Fibroblast of skin of left quadriceps (primary cell): ENCODE measurements at regions not wholly inside any gene's neighbourhood (a gene's known extent, or its start where the extent isn't known, plus 50 kb on each side); places are given as distances from the start of the nearest gene placed in this dataset.
"Not testable (repeated sequence)": the region's sequence is repeated elsewhere in the genome, so short reads cannot be mapped to it uniquely, and the experiment has no call there.

Experiments
- DNase-seq, 2 experiments: peaks; one replicate each; pipeline ENCODE4 v3.0.0-alpha.2; 2013; ENCODE audit warnings: low read depth in 2 of 2

DNA sequence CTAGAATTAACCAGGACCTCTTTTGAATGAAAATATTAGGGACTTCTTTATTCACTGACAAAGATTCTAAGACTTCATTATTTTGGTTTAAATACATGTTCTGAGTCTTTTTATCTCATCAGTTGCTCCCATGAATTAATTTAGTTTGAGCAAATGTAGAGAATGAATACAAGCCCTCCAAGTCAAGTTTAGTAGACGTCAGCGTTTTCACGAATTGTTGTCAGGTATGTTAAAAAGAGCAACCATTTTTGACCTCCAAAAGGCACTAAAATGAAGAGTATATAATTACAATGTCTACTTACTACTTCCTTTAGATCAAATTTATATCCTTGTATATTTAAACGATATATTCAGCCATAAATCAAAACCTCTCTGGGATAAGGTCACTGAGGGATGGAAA lies 809.3 kb upstream of the CDH6 start:
- no peak for DNase-seq

DNA sequence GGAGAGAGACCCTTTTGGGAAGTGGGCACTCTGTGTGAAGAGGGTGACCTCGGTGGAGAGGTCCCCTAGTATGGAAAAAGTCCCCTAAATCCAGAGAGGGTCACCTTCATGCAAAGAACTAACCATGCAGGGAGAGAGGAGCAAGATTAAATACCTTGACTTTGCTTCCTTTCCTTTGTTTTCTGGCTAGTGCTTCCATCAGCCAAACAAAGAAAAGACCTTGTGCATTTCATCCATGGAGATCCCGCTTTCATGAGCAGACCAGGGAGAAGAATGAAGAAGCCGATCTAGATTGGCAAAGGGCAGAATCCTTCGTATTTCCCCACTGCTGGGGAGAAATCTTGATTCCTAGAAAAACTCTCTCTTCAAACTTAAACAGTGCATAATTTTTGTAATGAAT lies 813.3 kb upstream of the CDH6 start:
- no peak for DNase-seq

DNA sequence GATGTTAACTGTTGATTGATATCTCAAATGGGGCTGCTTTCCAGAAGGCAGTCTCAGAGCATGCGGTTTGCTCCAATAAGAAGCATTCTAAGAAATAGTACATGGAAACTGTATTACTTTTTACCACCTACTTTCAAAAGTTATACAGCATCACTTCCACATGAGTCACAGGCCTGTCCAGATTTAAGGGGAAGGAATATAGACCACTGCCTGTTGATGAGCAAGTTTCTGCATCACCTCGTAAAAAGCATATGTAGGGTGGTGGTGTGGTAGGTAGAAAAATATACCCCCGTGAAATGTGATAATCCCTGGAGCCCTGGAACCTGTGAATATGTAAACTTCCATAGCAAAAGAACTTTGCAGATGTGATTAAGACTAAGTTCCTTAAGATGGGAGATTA lies 816.6 kb upstream of the CDH6 start:
- DNase-seq: no peak

DNA sequence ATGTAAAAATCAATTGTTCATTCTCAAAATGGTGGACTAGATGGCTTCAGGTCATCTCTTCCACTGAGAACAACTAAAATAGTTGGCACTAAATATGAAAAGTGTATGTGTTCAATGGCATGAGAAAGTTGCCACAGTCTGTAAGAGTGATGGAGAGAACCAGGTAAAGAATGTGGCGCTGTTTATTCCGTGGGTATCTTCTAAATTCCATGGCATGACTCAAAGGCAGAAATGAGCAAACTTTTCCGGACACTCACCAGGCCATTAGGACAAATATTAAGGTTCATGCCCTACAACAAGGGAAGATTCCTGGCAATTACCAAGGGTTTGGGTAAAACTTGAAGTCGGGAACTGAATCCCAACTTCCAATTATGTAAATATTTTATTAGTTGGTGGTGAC lies 825.4 kb upstream of the CDH6 start:
- no peak for DNase-seq

DNA sequence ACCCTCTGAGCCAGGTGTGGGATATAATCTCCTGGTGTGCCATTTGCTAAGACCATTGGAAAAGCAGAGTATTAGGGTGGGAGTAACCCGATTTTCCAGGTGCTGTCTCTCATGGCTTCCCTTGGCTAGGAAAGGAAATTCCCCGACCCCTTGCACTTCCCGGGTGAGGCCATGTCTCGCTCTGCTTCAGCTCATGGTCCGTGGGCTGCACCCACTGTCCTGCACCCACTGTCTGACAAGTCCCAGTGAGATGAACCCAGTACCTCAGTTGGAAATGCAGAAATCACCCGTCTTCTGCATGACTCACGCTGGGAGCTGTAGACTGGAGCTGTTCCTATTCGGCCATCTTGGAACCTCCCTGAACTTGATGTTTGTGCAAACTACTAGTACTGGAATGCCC lies 828.5 kb upstream of the CDH6 start:
- DNase-seq: not testable (repeated sequence)

DNA sequence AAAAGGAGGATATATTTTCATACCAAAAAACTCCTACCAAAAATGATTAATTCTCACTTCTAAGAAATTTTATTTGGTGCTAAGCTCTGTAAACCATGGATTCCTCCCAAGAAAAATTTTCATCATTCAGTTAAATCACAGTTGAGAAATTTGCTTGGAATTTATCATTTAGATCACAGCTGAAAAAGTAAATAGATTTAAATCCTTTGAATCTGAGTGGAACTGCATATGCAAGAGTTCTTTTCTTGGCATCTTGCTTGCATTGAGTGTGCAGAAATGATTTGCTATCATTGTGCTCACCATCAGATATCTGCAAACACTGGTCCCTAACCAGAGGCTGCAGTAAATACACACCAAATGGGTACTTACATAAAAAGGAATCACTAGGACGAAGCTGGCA lies 836.1 kb upstream of the CDH6 start:
- DNase-seq: no peak

DNA sequence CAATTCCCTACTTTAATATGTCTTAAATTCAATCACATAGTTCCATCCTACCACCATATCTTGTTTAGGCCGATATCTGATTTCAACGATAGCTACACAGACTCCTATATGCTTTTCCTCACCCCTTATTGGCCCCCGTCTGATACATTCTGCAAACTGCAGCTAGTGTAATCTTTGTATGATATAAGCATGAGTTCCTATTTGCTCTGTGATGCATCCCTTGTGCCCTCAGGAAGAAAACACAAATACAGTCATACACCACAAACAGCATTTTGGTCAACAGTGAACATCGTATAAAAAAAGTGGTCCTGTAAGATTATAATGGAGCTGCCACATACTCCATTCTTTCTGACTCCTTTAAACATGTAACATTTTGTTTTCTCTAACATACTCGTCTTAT lies 837.8 kb upstream of the CDH6 start:
- DNase-seq: no peak

DNA sequence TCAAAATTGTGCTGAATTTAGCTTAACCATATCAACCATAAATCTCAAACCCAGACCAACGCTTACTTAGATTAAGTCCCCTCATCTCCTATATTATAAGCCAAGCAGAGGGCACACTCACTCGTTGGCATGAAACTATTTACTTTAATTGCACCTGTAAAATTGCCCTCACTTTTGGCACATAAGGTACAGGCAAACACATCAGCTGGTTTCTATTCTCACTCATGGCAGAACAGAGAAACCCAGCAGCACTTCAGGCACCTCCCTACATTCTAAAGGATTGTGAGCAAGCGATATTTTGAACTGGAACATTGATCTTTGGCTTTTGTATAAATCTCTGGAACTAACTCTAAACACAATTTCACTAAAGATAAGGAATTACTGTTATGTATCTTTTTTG lies 845.6 kb upstream of the CDH6 start:
- DNase-seq: no peak

DNA sequence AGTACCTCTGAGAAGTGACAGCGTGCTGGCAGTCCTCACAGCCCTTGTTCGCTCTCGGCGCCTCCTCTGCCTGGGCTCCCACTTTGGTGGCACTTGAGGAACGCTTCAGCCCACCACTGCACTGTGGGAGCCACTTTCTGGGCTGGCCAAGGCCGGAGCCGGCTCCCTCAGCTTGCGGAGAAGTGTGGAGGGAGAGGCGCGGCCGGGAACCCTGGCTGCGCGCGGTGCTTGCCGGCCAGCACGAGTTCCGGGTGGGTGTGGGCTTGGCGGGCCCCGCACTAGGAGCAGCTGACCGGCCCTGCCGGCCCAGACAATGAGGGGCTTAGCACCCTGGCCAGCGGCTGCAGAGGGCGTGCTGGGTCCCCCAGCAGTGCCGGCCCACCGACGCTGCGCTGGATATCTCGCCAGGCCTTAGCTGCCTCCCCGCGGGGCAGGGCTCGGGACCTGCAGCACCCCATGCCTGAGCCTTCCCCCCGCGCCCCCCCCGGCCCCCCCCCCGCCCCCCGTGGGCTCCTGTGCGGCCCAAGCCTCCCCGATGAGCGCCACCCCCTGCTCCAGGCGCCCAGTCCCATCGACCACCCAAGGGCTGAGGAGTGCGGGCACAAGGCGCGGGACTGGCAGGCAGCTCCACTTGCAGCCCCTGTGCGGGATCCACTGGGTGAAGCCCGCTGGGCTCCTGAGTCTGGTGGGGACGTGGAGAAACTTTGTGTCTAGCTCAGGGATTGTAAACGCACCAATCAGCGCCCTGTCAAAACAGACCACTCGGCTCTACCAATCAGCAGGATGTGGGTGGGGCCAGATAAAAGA lies 847.7 kb upstream of the CDH6 start:
- not testable (repeated sequence) for DNase-seq

DNA sequence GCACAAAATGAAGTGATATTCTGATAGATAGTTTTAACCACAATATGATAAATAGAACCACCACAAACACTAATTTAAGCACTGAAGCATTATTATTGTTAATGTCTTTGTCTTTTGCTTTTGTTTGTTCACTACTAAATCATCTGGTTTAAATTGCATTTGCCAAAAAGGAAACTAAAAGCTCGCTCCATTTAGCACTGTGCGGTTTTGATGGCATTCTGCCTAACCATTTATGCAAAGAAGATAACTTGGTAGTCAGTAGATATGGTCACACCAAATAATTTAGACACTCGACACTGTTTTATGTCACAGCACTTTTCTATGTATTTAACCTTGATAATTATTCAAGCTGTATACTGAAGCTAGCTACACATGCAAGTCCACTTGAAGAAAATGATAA lies 849.8 kb upstream of the CDH6 start:
- DNase-seq: no peak

DNA sequence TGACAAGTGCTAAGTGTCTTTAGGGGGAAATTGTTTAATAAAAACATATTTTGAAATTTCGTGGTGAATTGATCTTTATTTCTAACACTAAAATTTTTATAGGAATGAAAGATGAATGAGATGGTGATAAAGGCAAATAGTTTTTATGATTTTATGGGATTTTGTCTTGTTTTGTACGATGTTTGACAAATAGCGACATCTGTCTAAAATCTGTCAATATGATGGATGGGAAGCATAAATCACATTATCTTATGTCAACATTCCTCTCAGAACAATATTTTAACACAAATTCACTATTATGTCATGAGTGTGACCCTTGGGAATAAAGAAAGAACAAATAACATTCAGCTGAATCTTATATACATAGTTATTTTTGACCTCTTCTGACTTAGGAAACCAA lies 852.0 kb upstream of the CDH6 start:
- no peak for DNase-seq

DNA sequence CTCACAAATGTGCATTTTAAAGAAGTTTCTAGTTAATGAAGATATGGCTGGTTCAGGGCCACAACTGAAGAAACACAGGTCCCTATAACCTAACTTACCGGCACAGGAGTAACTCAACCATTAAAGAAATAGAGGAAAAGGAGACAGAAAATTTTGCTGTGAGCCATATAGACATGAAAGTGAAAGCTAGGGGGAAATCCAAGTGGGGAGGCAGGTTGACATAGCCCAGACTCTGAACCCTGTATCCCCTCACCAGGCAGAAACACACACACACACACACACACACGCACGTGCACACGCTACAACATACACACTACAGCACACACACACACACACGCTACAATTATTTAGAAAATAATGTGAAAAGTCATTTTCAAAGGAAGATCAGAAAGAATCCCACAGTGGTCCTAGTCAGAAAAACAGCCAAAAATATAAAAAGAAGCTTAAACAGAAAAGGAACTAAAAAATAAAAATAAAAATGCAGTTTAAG lies 856.4 kb upstream of the CDH6 start:
- DNase-seq: no peak

DNA sequence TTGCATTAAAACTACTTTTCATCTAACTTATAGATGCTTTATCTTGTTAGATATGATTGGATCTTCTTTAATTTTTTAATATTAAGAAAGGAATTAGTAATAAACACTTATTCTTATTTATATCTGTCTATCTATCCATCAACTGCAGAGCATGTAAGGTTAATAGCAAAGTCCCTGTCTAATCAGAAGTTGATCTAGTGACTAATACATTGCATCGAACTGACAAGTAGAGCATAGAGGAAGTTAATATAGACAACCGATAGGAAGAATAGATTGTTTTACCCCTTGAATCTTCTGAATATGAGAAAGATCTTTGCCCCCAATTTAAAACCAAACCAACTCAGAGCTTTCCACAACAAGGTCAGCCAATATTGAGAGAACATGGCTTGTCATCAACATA lies 862.0 kb upstream of the CDH6 start:
- no peak for DNase-seq

DNA sequence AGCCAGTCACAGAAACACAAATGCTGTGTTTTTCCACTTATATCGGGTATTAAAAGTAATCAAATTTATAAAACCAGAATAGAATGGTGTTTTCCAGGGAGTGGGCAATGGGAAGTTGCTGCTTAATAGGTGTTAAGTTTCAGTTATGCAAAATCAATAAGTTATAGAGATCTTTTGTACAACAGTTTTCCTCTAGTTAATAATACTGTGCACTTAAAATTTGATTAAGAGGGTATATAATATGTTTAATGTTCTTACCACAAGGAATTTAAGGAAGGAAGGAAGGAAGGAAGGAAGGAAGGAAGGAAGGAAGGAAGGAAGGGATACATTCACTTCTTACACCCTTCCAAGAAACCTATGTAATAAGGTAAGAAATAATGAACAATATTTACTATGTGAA lies 867.7 kb upstream of the CDH6 start:
- no peak for DNase-seq

DNA sequence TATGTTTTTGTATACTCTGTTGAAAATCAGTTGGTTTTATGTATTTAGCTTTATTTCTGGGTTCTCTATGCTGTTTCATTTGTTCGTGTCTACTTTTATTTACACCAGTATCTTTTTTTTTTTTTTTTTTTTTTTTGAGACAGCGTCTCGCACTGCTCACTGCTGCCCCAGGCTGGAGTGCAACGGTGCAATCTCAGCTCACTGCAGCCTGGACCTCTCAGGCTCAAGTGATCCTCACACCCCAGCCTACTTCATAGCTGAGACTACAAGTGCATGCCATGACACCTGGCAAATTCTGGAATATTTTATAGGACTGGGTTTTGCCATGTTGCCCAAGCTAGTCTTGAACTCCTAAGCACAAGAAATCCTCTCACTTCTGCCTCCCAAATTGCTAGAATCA lies 869.4 kb upstream of the CDH6 start:
- DNase-seq: no peak

DNA sequence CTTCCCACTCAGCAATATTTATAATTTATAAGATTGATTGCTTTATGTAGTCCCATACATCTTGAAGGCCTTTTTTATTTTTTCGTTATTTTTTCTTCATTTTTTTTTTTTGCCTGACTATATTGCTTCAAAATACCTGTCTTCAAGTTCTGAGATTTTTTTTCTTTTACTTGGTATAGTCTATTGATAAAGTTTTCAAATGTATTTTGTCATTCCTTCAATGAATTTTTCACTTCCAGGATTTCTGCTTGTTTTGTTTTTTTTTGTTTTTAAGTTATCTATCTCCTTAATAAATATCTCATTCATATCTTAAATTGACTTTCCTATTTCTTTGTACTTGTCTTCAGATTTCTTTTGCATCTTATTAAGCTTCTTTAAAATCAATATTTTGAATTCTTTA lies 905.6 kb upstream of the CDH6 start:
- no peak for DNase-seq

DNA sequence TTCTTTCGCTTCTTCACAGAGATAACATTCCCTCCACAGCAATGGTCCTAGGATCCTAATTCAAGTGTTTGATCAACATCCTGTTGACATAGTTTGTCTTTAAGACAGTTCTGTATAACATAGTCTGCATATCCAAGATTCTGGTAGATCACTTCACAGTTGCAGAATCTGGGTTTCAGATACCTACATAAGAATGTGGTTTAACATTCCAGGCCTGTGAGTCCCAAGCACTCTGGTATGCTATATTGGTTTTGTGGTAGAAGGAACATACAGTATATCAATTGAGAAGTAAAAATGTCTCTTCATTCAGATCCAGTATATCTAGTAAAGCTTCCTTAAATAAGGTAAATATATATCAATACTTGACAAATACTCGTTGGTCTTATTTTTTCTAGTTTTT lies 914.2 kb upstream of the CDH6 start:
- no peak for DNase-seq

DNA sequence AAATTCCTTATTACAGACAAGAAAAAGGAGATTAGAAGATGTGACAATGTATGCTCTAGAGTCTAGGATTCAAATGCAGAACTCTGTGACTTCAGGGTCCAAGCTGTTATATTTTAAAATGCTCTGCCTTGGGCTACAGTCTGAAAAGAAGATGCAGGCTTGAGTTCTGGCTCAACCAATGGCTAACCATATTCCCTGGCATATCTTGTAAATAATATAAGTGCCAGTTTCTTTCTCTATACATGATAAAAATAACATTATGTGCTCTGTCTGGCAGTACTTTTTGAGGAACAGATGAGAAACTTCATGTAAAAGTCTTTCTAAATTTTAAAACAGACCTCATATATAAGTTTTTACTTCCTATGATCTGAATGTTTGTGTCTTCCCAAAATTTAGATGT lies 926.5 kb upstream of the CDH6 start:
- no peak for DNase-seq

DNA sequence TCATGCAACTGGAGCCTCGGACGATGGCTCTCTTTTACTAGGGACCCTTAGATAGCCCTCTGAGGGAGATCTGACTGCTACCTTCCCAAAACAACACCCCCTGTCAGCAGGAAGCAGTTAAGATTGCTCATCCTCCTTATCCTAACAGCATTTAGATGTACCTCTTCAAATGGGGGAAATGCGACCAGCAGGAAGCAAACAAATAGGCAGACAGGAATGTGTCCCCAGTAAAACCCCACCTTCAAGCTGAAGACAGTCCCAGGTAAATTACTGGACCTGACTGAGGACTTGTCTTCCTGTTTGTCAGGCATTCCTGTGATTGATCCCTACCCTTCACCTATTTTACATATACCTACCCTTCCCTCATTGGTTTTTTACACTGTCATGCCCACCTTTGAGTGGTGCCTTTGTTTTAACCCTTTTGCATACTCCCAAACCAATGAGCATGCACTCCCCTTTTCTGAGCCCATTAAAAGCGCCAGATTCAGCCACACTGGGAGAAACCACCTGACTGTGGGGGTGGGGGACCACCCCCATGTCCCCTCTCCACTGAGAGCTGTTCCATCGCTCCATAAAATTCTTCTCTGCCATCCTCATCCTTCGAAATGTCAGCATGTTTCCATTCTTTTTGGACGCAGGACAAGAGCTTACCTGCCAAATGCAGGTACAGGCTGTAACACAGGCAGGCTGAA lies 954.0 kb upstream of the CDH6 start:
- no peak for DNase-seq

DNA sequence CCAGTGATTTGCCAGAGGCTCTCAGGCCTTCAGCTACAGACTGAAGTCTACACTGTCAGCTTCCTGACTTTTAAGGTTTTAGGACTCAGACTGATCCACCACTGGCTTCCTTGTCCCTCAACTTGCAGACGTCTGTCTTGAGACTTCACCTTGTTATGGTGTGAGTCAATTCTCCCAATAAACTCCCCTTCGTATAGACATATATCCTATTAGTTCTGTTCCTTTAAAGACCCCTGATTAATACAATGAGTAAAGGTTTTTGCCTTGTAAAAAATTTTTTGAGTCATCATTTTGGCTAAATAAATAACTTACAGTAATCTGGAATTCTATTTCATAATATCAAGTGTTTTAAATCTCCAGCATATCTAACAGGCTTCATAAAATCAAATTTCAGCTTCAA lies 956.3 kb upstream of the CDH6 start:
- DNase-seq: no peak

DNA sequence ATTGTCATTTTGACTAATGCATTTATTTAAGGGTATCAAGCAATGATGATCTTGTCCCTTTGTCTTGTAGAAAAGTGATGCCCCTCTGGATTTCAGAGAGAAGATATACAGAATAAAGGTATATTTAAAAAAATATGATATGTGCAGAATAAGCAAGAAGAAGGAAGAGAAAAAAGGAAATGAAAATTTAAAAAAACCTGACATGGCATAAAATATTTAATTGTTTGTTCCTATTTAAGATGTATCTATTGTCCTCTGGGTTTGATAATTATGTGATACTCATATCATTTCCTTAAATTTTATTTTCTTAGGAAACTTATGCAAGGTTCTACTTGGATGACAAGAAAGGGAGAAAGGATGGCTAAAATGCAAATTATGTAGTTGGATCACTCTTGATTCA lies 983.7 kb upstream of the CDH6 start:
- no peak for DNase-seq

DNA sequence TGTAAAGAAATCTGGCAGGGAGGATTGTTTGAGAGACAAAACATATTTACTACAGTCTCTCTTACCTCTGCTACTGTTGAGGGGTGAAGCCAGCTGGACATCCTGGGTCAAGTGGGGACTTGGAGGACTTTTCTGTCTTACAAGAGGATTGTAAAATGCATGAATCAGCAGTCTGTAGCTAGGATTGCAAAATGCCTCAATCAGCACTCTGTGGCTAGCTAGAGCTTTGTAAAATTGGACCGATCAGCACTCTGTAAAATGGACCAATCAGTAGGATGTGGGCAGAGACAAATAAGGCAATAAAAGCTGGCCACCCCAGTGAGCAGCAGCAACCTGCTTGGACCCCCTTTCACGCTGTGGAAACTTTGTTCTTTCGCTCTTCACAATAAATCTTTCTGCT lies 995.8 kb upstream of the CDH6 start:
- no peak for DNase-seq

DNA sequence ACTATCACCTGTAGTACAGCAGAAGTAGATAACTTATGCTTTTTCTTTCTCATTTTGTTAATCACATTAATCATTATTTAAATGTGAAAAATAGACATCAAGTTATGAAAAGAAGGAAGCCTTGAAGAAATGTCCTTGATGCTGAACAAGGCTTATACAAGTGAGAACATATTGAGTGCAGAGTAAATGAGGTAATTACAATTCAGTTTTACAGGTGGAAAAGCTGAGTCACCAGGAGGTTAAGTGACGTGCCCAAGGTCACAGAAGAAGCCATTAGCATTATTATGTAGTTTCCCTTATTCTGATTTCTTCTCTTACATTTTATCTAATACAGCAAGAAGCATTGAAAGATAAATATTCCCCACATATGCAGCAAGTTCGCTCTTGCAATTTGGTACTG lies 998.5 kb upstream of the CDH6 start:
- DNase-seq: no peak

DNA sequence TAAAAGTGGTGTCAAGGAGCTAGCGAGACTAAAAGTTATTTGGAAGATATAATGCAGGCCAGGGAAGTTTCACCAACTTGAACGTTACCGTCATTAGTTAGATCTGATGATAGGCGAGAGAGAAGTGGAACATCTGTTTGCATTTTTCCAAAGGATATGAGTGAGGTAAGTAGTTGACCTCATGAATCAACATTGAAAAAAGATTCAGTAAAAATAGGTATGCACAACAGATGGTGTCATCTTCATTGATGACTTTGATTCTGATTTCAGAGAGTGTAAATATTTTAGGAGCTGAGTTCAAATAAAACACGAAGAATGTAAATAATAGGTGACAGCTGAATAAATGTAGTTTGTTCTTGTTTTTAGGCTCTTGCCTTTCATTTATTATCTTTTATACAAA lies 998.9 kb upstream of the CDH6 start:
- DNase-seq: no peak
